ENCODE measurements at regions not wholly inside any gene's neighbourhood (a gene's known extent, or its start where the extent isn't known, plus 50 kb on each side); places are given as distances from the start of the nearest gene placed in this dataset.

DNA sequence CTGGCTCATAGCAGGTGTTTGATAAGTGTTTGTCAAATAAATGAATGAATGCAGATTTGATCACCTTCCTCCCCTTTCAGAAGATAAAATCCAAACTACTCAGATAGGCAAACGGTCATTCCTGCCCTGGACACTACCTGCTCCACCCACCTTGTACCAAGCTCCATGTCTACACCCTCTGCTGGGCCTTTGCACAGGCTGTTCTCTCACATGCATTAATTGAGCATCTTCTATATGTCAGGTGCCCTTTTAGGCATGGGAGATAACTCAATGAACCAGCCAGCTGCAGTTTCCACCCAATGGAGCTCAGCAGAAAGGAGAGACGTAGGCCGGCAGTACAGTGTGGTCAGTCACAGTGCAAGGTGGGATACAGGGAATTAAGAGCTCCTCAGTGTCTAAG, 102.3 kb upstream of the CPEB4 start:
- no peak for DNase-seq

DNA sequence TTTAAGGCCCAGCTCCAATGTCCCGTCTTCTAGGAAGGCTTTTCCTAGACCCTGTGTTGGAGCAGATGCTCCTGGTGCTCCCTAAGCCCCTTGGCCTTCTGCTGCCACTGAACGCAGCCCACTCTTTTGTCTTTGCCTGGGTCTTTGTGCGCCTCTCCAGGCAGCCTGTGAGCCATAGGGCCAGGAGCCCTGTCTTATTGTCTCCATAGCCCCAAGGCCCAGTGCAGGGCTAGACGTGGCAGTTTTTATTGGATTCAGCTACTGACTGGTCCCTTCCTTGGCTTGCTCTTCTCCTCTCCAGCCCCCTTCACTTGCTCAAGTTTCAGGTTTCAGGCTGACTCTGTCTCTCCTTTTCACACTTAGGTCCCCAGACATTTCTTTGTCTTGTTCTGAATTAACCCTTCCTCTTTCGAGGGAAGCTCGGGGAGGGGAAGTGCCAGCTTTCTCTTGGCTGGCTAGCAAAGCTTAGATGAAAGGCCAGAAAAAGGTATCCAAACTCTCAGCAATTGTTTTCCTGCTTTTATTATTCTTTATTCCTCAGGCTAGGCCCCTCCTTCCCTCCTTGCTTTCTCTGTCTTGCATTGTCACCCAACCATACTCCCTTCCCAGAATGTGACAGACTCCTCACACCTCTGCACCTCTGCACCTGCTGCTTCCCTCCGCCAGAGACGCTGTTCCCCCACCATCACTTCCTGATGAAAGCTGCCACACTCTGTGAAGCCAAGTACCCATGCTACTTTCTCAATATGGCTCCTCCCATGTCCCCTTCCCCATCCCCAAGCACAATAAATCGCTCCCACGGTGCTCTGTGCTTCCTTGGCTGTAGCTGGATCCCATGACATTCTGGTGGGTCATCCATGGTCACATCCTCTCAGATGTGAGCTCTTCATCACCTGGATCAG, 101.6 kb upstream of the CPEB4 start:
- DNase-seq, result no peak

DNA sequence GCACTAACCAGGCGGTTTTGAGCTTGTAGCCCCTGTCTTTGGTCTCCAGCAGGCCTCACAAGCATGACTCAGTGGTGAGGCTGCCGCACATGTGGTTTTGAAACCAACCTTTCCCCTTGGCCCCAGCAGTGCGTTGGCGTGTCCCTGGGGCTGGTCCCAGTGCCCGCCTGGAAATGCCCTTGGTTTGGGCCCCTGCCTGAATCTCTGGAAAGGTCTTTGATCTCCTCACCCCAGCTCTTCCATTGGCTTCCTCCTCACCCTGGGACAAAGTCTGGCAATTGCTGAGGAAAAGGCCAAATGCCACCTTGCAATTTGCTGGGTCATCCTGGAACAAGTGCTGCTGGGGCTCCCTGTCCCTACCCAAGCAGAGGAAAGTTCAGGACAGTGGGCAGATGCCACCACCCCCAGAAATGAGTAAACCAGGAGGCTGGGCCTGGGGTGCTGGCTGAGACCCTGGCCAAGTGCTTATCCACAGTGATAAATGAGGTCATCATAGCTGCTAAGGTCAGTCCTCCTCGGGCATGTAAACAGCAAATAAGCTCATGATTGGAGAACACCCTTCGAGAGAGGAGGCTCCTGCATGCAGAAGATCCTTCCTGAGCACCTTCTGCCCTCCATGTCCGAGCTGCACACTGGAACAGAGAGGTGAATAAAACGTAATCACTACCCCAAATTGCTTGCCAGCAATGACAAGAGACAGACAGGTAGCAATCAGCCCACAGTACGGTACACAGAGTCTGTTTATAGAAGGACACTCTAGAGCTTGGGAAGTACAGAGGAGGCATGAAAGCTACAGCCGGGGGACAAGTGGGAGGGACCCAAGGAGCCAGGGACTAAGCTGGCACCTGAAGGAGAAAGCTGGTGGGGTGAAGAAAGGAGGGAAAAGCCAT, 98.9 kb upstream of the CPEB4 start:
- no peak for DNase-seq

DNA sequence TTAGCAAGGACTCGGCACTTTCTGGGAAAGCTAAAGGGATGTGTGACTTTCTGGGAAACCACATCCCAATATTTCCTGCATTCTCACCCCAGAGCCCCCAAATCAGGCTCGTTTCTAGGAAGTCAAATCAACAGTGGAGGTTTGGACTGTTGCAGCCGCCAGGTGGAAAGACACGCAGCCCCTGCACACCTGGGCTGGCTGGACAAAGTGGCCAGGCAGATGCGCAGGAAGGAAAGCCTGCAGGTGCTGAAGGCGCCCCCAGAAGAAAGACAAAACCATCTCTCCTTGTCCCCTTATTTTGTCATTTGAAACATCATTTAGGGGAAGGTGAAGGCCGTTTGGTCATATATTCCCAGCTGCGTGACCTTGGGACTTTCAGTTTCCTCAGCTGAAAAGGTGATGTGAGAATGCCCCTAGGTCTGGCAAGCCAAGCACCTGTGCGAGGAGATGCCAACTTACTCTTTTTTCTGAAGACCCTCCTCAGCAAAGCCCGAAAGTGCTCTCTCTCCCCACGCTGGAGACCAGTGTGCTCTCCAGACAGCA, 97.9 kb upstream of the CPEB4 start:
- DNase-seq, result no peak

DNA sequence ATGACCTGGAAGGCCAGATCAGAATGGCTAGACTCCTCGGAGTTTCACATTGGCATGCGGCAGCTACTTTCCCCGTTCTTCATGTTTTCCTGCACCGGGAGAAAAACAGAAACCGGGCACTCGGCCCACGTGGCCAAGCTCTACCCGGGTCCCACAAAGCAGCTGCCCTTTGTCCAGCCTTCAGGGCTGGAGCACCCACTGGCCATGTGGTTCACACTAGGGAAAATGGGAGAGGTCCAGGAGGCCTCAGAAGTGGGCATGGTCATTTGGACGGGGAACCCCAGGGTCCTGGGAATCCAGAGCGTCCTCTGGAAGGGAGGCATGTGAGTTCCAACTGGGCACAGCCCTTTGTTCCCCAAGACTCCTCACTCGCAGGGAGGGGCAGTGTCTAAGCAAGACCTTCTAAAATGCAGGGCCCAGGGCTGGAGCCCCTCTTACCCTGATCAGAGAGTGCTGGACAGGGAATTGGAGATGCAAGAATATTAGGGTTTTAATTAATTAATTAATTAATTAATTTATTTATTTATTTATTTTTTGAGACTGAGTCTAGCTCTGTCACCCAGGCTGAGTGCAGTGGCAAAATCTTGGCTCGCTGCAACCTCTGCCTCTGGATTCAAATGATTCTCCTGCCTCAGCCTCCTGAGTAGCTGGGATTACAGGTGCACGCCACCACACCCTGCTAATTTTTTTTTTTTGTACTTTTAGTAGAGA, 97.2 kb upstream of the CPEB4 start:
- no peak for DNase-seq

DNA sequence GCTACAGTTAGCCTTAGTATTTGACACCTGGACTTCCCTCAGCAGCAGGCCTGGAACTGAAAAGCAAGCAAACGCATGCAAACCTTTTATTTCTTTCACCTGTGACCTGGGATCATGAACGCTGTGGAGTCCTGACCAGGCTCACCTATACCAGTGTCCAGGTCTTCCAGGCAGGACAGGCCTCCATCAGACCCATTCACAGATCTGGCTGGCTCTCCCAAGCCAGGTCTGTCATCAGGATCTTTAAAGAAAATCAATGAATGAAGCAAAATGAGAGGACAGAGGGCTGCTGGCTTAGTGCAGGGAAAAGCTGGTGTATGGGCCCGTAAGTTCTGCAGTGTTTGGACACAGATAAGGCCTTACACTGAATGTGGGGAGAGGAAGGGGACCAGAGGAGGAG, 96.3 kb upstream of the CPEB4 start:
- no peak for DNase-seq

DNA sequence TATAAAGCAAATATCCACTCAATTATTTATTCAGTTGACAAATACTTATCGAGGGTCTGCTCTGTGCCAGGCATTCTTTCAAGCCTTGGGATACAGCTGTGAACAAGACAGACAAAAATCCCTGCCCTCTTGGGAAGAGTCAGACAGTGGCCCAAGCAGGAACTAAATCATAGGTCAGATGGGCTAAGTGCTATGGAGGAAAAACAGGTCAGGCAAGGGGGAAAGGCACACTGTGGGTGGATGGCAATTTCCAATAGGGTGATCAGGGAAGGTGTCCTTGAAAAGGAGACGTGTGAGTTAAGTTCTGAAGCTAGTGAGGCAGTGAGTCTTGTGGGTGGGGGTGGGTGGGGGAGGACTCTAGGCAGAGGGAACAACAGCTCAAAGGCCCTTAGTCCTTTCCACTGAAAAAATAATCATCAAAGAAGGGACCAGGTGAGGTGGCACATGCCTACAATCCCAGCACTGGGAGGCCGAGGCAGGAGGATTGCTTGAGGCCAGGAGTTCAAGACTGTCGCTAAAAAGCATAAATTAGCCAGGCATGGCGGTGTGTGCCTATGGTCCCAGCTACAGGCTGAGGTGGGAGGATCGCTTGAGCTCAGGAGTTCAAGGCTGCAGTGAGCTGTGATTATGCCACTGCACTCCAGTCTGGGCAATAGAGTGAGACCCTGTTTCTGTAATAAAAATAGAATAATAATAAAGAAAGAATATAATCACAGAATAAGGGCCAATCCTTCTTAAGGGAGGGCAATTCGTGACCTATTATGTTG, 95.2 kb upstream of the CPEB4 start:
- no peak for DNase-seq

DNA sequence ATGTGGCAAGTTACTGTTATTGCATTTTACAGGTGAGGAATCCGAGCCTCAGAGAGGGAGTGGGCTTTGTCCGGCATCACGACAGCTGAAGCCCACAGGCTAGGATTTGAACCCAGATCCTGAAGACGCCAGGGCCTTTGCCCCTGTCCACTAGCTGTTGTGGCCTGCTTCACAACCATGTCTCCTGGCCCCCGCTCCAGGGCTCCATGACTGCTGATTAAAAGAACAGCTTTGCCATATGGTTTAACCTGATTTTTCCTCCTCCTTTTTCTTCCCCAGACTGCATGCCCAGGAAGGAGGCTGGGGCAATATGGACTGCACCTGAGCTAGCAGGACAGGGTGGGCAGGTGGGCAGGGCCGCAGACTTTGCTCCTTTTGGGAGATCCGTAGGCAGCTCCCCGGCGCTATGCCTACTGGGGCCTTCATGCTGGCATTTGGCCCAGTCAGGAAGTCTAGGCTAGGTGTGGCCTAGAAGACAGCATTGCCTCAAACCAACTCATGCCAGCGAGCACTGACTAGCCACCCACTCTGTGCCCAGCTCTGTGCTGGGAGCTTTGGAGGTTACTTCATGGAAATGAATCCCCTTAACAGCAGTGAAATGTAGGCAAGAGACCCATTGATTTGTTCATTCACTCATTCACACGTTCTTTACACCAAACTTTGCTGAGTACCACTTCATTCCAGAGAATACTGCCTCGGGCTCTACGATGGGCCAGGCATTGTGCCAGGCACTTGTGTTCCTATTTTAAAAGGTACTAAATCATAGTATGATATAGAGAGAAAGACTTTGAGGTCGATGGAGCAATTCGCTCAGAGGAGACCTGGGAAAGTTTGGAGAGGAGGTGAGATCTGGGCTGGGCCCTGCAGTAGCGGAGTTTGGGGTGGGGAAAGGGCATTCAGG, 94.3 kb upstream of the CPEB4 start:
- no peak for DNase-seq

DNA sequence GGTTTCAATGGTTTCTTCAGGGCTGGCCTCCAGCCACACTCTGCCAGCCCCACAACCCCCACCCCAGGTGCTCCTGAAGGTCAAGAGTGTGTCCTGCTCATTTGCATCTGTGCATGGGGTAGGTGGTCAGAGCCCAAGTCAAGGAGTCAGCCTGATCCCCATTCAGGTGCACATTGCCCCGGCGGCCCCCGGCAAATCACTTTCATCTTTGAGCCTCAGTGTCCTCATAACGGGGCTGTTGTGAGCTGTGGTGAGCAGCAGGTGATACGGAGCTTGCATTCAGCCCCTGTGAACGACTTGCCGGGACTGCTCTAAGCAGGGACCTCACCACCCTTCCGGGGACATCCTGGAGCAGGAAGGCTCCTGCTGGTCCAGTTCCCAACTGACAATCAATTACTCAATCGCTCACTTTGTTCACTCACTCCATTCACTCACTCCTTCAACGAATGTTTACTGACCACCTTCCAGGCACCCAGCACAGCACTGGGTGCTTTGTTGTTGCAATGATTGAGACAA, 93.2 kb upstream of the CPEB4 start:
- DNase-seq, result no peak

DNA sequence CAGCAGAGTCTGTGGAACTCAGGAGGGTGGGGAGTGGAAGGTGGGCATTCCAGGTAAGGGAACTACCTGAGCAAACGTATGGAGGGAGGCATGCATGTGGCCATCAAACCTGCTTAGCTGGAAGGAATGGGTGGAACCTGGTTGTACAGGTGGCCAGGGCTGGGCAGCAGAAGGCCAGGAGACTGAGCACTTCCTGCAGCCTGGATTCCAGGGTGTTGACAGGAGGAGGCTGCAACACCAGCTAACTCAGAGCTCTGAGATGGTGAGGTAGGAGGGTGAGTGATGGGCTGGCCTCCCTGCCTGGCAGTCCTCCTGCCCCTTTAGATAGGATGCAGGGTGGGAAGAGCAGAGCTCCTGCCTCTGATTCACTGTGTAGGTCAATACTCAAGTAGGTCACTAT, 92.5 kb upstream of the CPEB4 start:
- DNase-seq, result no peak

DNA sequence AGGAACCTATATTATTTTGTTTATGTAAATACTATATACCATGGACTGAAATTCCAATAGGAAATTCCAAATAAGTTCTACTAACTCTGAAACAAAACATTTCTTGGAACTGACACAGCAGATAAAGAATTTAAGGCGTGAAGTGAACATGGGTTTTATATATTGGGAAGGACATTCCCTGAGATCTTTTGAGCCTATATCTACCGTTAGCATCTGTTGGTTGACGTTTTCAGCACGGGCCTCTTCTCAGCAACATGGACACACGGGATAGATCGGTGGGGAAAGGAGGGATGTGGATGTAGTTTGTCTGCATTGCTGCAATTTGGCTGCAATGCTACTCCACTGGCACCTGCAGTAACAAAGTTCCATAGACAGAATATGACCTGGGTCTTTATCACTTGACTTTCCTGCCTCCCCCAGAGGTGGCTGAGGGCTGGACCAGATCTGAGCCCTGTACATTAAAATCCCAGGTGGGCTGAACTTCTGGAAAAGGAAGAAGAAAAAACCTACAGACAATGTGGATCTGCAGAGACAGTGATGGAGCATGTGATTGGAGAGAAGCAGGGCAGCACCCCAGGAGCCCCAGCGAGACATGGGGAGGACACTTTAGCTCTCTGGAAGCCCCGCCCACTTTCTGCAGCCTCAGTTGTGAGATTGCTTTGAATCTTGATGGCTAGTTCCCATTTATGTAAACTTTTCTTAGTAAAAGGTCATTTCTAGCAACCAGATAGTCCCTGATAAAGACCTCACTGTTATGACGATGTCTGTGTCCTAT, 91.2 kb upstream of the CPEB4 start:
- no peak for DNase-seq

DNA sequence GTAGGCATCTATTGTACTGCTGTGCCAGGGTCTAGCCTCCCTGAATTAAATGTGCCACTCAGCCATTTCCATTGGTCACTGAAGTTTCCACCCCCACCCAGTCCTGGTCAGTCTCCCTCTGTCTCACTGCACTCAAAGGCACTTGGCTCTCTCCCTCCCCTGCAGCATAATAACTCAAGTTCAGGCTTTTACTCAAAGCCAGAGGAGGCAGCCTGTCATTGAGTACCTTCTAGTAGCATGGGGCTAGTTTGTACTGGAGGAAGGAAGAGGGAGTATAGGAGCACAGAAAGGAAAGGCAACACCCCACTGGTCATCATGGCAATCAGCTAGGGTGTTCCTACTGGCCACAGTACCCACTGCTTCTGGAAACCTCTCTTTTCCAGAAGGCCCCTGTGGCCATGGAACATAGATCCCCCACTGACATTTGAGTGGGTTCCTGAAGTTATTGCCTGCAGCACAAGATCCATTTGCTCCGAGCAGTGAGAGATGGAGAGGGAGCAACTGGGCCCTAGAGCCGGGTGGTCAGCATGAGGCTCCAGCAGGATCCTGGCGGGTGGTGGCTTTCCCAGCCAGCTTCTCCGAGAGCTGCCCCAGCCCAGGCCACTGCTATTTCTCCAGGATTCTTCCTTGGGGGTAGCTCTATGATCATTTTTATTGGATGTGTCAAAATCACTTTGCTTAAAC, 89.9 kb upstream of the CPEB4 start:
- no peak for DNase-seq

DNA sequence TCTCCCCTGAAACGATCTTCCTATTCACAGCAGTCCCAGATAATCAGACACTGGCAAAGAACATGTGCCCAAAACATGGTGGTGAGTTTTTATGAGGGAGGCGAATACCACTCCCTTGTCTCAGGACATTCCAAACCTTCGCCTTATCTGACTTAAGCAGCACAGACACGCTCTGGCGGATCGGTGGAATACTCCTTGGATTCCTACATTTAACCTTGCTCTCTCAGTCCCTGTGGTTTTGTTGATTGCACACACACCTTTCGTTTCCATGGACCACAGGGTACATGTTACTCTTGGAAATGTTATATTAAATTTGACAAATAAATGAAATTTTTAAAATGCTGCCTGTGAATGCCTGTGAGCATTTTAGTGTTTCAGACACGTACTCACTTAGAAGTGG, 87.8 kb upstream of the CPEB4 start:
- DNase-seq, result no peak

DNA sequence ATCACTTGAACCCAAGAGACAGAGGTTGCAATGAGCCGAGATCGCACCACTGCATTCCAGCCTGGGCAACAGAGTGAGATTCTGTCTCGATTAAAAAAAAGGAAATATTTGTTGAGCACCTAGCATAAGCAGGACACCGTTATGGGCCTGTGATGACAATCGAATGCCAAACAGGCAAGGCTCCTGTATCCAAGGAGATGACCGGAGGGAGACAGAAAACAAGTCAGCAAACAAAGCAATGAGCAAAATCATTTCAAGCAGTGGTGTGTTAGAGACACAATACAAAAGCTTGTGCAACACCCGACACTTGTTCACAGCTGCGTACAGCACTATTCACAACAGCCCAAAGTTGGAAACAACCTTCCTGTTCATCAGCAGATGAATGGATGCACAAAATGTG, 87.1 kb upstream of the CPEB4 start:
- DNase-seq, result no peak

DNA sequence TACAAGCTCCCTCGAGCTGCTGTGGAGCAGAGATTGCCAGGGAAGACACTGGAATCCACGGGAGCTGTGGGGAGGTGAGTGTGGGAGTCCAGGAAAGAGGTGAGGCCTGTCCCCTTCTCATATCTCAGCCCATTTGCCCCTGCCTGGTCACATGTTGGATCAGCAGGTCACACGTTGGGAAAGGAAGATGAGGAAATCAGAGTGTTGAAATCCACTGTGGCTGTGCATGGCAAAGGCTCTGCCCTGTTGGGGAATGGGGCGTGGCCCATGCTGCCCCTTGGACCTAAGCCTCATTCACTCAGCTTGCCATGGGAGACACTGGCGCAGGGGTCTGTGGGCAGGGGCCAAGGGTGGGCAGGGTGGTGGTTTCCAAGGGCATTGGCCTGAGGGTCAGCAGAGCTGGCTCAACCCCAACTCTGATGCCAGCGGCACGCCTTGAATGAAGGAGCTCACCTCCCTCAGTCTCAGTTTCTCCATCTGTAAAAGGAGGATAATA, 85.4 kb upstream of the CPEB4 start:
- DNase-seq, result no peak

DNA sequence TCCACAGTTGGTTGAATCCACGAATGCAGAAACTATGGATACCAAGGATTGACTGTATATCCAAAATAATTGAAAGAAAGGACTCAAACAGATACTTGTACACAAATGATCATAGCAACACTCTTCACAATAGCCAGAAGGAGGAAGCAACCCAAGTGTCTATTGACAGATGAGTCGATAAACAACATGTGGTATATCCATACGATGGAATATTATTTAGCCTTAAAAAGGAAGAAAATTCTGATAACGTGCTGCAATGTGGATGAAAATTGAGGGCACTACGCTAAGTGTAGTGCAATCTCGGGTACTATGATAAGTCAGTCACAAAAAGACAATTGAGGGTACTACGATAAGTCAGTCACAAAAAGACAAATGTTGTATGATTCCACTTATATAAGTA, 83.6 kb upstream of the CPEB4 start:
- no peak for DNase-seq

DNA sequence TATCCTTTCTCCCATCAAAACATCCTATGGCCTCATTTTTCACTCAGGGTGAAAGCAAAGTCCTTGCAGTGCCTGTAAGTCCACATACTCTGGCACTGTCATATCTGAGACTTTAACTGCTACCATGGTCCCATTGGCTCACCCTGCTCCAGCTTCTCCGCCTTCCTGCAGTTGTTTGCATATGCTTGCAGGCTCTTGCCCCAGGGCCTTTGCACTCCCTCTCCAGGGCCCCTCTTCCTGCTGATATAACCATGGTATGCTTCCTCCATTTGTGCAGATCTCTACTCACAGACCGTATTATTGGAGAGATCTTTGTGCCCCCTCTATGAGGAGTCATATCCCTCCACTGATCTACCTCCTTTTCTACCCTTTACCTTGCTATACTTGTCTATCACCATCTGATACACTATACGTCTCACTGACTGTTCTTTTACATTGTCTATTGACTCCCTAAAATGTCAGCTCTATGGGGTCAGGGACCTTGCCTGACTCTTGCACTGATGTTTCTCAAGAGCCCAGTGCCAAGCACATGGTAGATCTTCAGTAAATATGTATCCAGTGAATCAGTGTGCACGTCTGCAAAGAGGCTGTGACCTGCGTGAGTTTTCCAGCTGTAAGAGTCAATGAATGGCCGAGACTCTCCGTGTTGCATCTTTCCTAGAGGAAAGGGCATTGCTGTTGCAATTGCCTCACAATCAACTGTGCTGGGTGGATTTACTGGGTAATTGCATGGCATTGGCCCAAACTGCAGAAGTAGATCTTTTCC, 81.7 kb upstream of the CPEB4 start:
- no peak for DNase-seq

DNA sequence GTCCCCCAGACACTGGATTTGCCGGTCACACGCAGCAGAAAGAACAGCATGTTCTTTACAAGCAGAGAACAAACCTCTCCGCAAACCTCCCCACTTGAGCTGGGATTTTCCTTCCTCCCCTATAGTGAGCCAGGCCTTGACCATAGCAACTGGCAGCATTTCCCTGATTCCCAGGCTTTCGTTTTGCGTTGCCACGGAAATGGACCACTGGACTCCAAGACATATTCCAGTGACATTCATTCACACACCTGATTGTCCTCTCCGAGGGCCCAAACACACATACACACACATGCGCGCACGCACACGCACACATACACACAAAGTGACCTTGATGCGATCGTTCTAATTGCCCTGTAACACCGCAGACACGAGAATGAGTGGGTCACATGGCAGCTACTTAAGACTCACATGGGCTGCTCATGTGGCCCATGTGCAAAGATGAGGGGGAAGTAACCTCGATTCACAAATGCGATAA, 80.9 kb upstream of the CPEB4 start:
- DNase-seq, result no peak

All from cerebellar nuclear complex (tissue), 1 donor.